ENCODE measurements at regions not wholly inside any gene's neighbourhood (a gene's known extent, or its start where the extent isn't known, plus 50 kb on each side); places are given as distances from the start of the nearest gene placed in this dataset.

- Mint-ChIP-seq H3K27me3 (ENCODE audit: low read depth, poor library complexity) (peaks cover 44% of the 10 kb centered on the region), H3K36me3 (ENCODE audit: low read depth) (no peaks in the 10 kb centered on the region), H3K27ac (no peak overlapping the region), H3K9me3 (no peaks in the 10 kb centered on the region), H3K4me3 (no peak overlapping the region), H3K4me1 (peaks cover 18% of the 10 kb centered on the region)
- no peak for DNase-seq
- no peak for TF ChIP-seq CTCF (IDR thresholded peaks at IDR 0.05)
Measured at GRCh38 chr1:200233393-200233792, 176.4 kb downstream of the ZNF281 start.

- peaks cover 23% of the 10 kb centered on the region for H3K4me1 Mint-ChIP-seq
Measured at GRCh38 chr1:200231787-200232231, 178.0 kb downstream of the ZNF281 start.

GRCh38 chr1:200230671-200231070, 179.2 kb downstream of the ZNF281 start:
- Mint-ChIP-seq H3K27ac (no peak overlapping the region), H3K4me1 (peaks cover 27% of the 10 kb centered on the region), H3K4me3 (no peak overlapping the region), H3K9me3 (no peaks in the 10 kb centered on the region), H3K36me3 (ENCODE audit: low read depth) (no peaks in the 10 kb centered on the region), H3K27me3 (ENCODE audit: low read depth, poor library complexity) (peaks cover 50% of the 10 kb centered on the region)
- no peak for DNase-seq
- no peak for TF ChIP-seq CTCF (IDR thresholded peaks at IDR 0.05)

More at GRCh38 chr1:200231787-200232231, 178.0 kb downstream of the ZNF281 start:
- Mint-ChIP-seq H3K36me3 (ENCODE audit: low read depth) (no peaks in the 10 kb centered on the region), H3K27me3 (ENCODE audit: low read depth, poor library complexity) (peaks cover 46% of the 10 kb centered on the region), H3K4me3 (no peak overlapping the region), H3K9me3 (no peaks in the 10 kb centered on the region), H3K27ac (no peak overlapping the region)
- no peak for DNase-seq
- TF ChIP-seq CTCF (IDR thresholded peaks at IDR 0.05), result no peak

GRCh38 chr1:200228486-200228885, 181.3 kb downstream of the ZNF281 start:
- Mint-ChIP-seq H3K27ac (no peak overlapping the region), H3K4me1 (peaks cover 28% of the 10 kb centered on the region), H3K36me3 (ENCODE audit: low read depth) (peaks cover 5% of the 10 kb centered on the region), H3K27me3 (ENCODE audit: low read depth, poor library complexity) (peaks cover 50% of the 10 kb centered on the region), H3K4me3 (no peak overlapping the region), H3K9me3 (peaks cover 5% of the 10 kb centered on the region)
- no peak for TF ChIP-seq CTCF (IDR thresholded peaks at IDR 0.05)
- DNase-seq, result no peak

GRCh38 chr1:200228081-200228480, 181.8 kb downstream of the ZNF281 start:
- no peak for DNase-seq
- TF ChIP-seq CTCF (IDR thresholded peaks at IDR 0.05), result no peak
- peaks cover 5% of the 10 kb centered on the region for H3K9me3 Mint-ChIP-seq
- H3K27me3 Mint-ChIP-seq (ENCODE audit: low read depth, poor library complexity), result peaks cover 50% of the 10 kb centered on the region
- H3K4me3 Mint-ChIP-seq, result no peak overlapping the region
- no peak overlapping the region for H3K27ac Mint-ChIP-seq
- peaks cover 32% of the 10 kb centered on the region for H3K4me1 Mint-ChIP-seq
- H3K36me3 Mint-ChIP-seq (ENCODE audit: low read depth), result peaks cover 5% of the 10 kb centered on the region
